ENCODE measurements at regions not wholly inside any gene's neighbourhood (a gene's known extent, or its start where the extent isn't known, plus 50 kb on each side); places are given as distances from the start of the nearest gene placed in this dataset.

DNA sequence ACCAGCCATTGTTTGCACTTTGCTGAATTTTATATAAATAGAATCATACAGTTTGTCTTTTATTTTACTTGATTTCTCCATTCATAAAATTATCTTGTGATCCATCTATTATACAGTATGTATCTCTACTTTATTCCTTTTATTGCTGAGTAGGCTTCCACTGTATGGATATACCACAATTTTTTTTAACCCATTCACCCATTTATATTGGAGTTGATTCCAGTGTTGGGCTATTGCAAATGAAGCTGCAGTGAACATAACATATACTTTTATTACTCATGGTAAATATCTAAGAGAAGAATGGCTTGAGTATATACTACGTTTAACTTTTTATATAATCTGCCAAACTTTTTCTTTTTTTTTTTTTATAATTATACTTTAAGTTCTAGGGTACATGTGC is 463.6 kb downstream of the ETNK1 start:
- intact Hi-C loops (cut with micrococcal nuclease; ENCODE audit: unreplicated experiment) = no loop called here
- H3K4me3 Mint-ChIP-seq (ENCODE audit: unreplicated experiment) = no peak overlapping the region
- H3K9me3 Mint-ChIP-seq (ENCODE audit: unreplicated experiment) = no peaks in the 10 kb centered on the region
- TF ChIP-seq, protein P1, sequence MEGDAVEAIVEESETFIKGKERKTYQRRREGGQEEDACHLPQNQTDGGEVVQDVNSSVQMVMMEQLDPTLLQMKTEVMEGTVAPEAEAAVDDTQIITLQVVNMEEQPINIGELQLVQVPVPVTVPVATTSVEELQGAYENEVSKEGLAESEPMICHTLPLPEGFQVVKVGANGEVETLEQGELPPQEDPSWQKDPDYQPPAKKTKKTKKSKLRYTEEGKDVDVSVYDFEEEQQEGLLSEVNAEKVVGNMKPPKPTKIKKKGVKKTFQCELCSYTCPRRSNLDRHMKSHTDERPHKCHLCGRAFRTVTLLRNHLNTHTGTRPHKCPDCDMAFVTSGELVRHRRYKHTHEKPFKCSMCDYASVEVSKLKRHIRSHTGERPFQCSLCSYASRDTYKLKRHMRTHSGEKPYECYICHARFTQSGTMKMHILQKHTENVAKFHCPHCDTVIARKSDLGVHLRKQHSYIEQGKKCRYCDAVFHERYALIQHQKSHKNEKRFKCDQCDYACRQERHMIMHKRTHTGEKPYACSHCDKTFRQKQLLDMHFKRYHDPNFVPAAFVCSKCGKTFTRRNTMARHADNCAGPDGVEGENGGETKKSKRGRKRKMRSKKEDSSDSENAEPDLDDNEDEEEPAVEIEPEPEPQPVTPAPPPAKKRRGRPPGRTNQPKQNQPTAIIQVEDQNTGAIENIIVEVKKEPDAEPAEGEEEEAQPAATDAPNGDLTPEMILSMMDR (IDR thresholded peaks at IDR 0.05; ENCODE audit: insufficient read depth in 1 of 2, low read depth in 1 of 2, low read length in 1 of 2, severe bottlenecking in 1 of 2, unreplicated experiment in 1 of 2) = no peak
- CTCF ChIA-PET = no interaction called here
- H3K4me3 ChIP-seq (ENCODE audit: low read depth, low read length) = no peak overlapping the region
- H3K4me1 Mint-ChIP-seq (ENCODE audit: low read depth, unreplicated experiment) = no peaks in the 10 kb centered on the region
- no peaks in the 10 kb centered on the region for H3K9me3 ChIP-seq
- no peaks in the 10 kb centered on the region for H3K27me3 Mint-ChIP-seq (ENCODE audit: insufficient read depth, unreplicated experiment)
- no peak for DNase-seq
- POLR2A ChIA-PET = no interaction called here
- no peak overlapping the region for H3K27ac Mint-ChIP-seq (ENCODE audit: unreplicated experiment)
- H3K36me3 Mint-ChIP-seq (ENCODE audit: insufficient read depth, unreplicated experiment) = no peaks in the 10 kb centered on the region
- H3K4me1 ChIP-seq = no peaks in the 10 kb centered on the region
- no peaks in the 10 kb centered on the region for H3K36me3 ChIP-seq (ENCODE audit: control insufficient read depth, insufficient read depth, low read length)
- no TSS peak for BruUV-seq (replicated peaks)
- no peaks in the 10 kb centered on the region for H3K27me3 ChIP-seq (replicated peaks; ENCODE audit: control insufficient read depth, insufficient read depth, low read length)

GRCh38 chr12:23093488-23093887 is 468.5 kb downstream of the ETNK1 start:
- no peaks in the 10 kb centered on the region; the same call in 1 of the 2 replicates for H3K9me3 ChIP-seq
- TF ChIP-seq, protein P1 (IDR thresholded peaks at IDR 0.05; ENCODE audit: insufficient read depth in 1 of 2, low read depth in 1 of 2, low read length in 1 of 2, severe bottlenecking in 1 of 2, unreplicated experiment in 1 of 2) = no peak
- H3K36me3 Mint-ChIP-seq (ENCODE audit: insufficient read depth, unreplicated experiment) = no peaks in the 10 kb centered on the region
- no peaks in the 10 kb centered on the region for H3K4me1 ChIP-seq
- ChIA-PET POLR2A (no interaction called here), CTCF (no interaction called here)
- no peaks in the 10 kb centered on the region for H3K9me3 Mint-ChIP-seq (ENCODE audit: unreplicated experiment)
- intact Hi-C loops (cut with micrococcal nuclease; ENCODE audit: unreplicated experiment) = no loop called here
- H3K4me3 Mint-ChIP-seq (ENCODE audit: unreplicated experiment) = no peak overlapping the region
- DNase-seq = no peak
- no peaks in the 10 kb centered on the region for H3K4me1 Mint-ChIP-seq (ENCODE audit: low read depth, unreplicated experiment)
- no peaks in the 10 kb centered on the region for H3K27me3 ChIP-seq (replicated peaks; ENCODE audit: control insufficient read depth, insufficient read depth, low read length)
- BruUV-seq (replicated peaks) = no TSS peak
- H3K4me3 ChIP-seq (ENCODE audit: low read depth, low read length) = no peak overlapping the region
- no peaks in the 10 kb centered on the region for H3K36me3 ChIP-seq (ENCODE audit: control insufficient read depth, insufficient read depth, low read length)
- H3K27me3 Mint-ChIP-seq (ENCODE audit: insufficient read depth, unreplicated experiment) = no peaks in the 10 kb centered on the region
- H3K27ac Mint-ChIP-seq (ENCODE audit: unreplicated experiment) = no peak overlapping the region

- no peaks in the 10 kb centered on the region for H3K9me3 Mint-ChIP-seq (ENCODE audit: unreplicated experiment)
- ChIA-PET CTCF (no interaction called here), POLR2A (no interaction called here)
- intact Hi-C loops (cut with micrococcal nuclease; ENCODE audit: unreplicated experiment) = no loop called here
- Histone ChIP-seq H3K4me1 (no peaks in the 10 kb centered on the region), H3K4me3 (ENCODE audit: low read depth, low read length) (no peak overlapping the region), H3K27me3 (replicated peaks; ENCODE audit: control insufficient read depth, insufficient read depth, low read length) (no peaks in the 10 kb centered on the region), H3K36me3 (ENCODE audit: control insufficient read depth, insufficient read depth, low read length) (no peaks in the 10 kb centered on the region), H3K9me3 (no peaks in the 10 kb centered on the region; the same call in 1 of the 2 replicates)
- no peaks in the 10 kb centered on the region for H3K4me1 Mint-ChIP-seq (ENCODE audit: low read depth, unreplicated experiment)
- no peaks in the 10 kb centered on the region for H3K36me3 Mint-ChIP-seq (ENCODE audit: insufficient read depth, unreplicated experiment)
- TF ChIP-seq, protein P1 (IDR thresholded peaks at IDR 0.05; ENCODE audit: insufficient read depth in 1 of 2, low read depth in 1 of 2, low read length in 1 of 2, severe bottlenecking in 1 of 2, unreplicated experiment in 1 of 2) = no peak
- no peak overlapping the region for H3K27ac Mint-ChIP-seq (ENCODE audit: unreplicated experiment)
- no TSS peak for BruUV-seq (replicated peaks)
- H3K4me3 Mint-ChIP-seq (ENCODE audit: unreplicated experiment) = no peak overlapping the region
- no peak for DNase-seq
- peaks cover 5% of the 10 kb centered on the region for H3K27me3 Mint-ChIP-seq (ENCODE audit: insufficient read depth, unreplicated experiment)
These were observed 471.4 kb downstream of the ETNK1 start for GRCh38 chr12:23096321-23096720.

Measured in Caco-2 (cell line).